GM12878 (cell line): ENCODE measurements at regions not wholly inside any gene's neighbourhood (a gene's known extent, or its start where the extent isn't known, plus 50 kb on each side); places are given as distances from the start of the nearest gene placed in this dataset.

ENCODE experiments used
- BMI1 ChIP-seq: fragments of 450-650 bp; IDR thresholded peaks from 2 replicates; pipeline ENCODE4 v1.6.1; 2016; ENCODE audit warnings: mild to moderate bottlenecking, moderate library complexity, borderline replicate concordance
- CREB1 ChIP-seq: IDR thresholded peaks from 2 replicates; pipeline ENCODE4 v1.6.1; 2012; ENCODE audit warnings: low read depth, mild to moderate bottlenecking, inconsistent platforms
- EZH2 ChIP-seq: IDR thresholded peaks from 2 replicates; pipeline ENCODE4 v1.6.1; 2012; ENCODE audit warnings: low read depth, mild to moderate bottlenecking, control low read depth, inconsistent platforms, low read length, borderline replicate concordance; ENCODE audit not compliant: control insufficient read depth
- GABPA ChIP-seq: IDR thresholded peaks from 2 replicates; pipeline ENCODE4 v1.6.1; 2014; ENCODE audit warnings: antibody characterized with exemption, low read depth, mild to moderate bottlenecking, inconsistent platforms
- HDAC6 ChIP-seq: fragments of 200-600 bp; sonication (generic); IDR thresholded peaks from one replicate; pipeline ENCODE4 v1.8.0; 2017; ENCODE audit warnings: antibody characterized with exemption; ENCODE audit not compliant: unreplicated experiment
- HDGF ChIP-seq: fragments of 450-650 bp; IDR thresholded peaks from 2 replicates; pipeline ENCODE4 v1.6.1; 2016; ENCODE audit warnings: antibody characterized with exemption
- NFIC ChIP-seq: IDR thresholded peaks from 2 replicates; pipeline ENCODE4 v1.6.1; 2012; ENCODE audit warnings: low read depth, mild to moderate bottlenecking, inconsistent platforms, low read length, moderate library complexity
- PML ChIP-seq: IDR thresholded peaks from 2 replicates; pipeline ENCODE4 v1.6.1; 2012; ENCODE audit warnings: low read length, inconsistent platforms
- RFX5 ChIP-seq: IDR thresholded peaks from 2 replicates; pipeline ENCODE4 v1.6.1; 2011; ENCODE audit warnings: low read depth, low read length, improper control_type of control experiment
- YY1 ChIP-seq: IDR thresholded peaks from 2 replicates; pipeline ENCODE4 v1.6.1; 2011; ENCODE audit warnings: low read depth, mild to moderate bottlenecking, low read length
- ZNF274 ChIP-seq: IDR thresholded peaks from one replicate; pipeline ENCODE4 v1.8.0; 2011; ENCODE audit not compliant: insufficient read length, insufficient read depth
- TF ChIP-seq, protein P1 (sequence below), 3 experiments: IDR thresholded peaks in 2 of 3; conservative IDR thresholded peaks in 1 of 3; 2 replicates each; pipeline ENCODE4 v1.5.1; 2011; ENCODE audit warnings: low read depth in 3 of 3, low read length in 3 of 3, mild to moderate bottlenecking in 3 of 3, control low read depth in 2 of 3, moderate library complexity in 2 of 3, inconsistent platforms in 1 of 3, mixed read lengths in 1 of 3; ENCODE audit not compliant: control insufficient read depth in 2 of 3, insufficient read depth in 1 of 3; ENCODE audit errors: extremely low read depth in 1 of 3
- TF ChIP-seq, protein P2 (sequence below): IDR thresholded peaks from 2 replicates; pipeline ENCODE4 v1.6.1; 2012; ENCODE audit warnings: low read depth, low read length, improper control_type of control experiment
- TF ChIP-seq, protein P3 (sequence below): IDR thresholded peaks from 2 replicates; pipeline ENCODE4 v1.6.1; 2012; ENCODE audit warnings: mild to moderate bottlenecking, low read depth, low read length

GRCh38 chr5:19301271-19301670, 686.7 kb downstream of the CDH18 start:
- TF ChIP-seq, protein P1, sequence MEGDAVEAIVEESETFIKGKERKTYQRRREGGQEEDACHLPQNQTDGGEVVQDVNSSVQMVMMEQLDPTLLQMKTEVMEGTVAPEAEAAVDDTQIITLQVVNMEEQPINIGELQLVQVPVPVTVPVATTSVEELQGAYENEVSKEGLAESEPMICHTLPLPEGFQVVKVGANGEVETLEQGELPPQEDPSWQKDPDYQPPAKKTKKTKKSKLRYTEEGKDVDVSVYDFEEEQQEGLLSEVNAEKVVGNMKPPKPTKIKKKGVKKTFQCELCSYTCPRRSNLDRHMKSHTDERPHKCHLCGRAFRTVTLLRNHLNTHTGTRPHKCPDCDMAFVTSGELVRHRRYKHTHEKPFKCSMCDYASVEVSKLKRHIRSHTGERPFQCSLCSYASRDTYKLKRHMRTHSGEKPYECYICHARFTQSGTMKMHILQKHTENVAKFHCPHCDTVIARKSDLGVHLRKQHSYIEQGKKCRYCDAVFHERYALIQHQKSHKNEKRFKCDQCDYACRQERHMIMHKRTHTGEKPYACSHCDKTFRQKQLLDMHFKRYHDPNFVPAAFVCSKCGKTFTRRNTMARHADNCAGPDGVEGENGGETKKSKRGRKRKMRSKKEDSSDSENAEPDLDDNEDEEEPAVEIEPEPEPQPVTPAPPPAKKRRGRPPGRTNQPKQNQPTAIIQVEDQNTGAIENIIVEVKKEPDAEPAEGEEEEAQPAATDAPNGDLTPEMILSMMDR (IDR thresholded peaks at IDR 0.05 in 2 of 3, conservative IDR thresholded peaks at IDR 0.05 in 1 of 3; ENCODE audit: control insufficient read depth in 2 of 3, extremely low read depth in 1 of 3, insufficient read depth in 1 of 3, low read depth in 3 of 3, low read length in 3 of 3): no peak
- TF ChIP-seq, protein P2, sequence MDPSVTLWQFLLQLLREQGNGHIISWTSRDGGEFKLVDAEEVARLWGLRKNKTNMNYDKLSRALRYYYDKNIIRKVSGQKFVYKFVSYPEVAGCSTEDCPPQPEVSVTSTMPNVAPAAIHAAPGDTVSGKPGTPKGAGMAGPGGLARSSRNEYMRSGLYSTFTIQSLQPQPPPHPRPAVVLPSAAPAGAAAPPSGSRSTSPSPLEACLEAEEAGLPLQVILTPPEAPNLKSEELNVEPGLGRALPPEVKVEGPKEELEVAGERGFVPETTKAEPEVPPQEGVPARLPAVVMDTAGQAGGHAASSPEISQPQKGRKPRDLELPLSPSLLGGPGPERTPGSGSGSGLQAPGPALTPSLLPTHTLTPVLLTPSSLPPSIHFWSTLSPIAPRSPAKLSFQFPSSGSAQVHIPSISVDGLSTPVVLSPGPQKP: no peak
- TF ChIP-seq CREB1 (no peak), YY1 (no peak), NFIC (no peak), EZH2 (no peak), BMI1 (no peak), HDAC6 (no peak), RFX5 (no peak), ZNF274 (no peak), PML (no peak), HDGF (no peak), GABPA (no peak)
- TF ChIP-seq, protein P3, sequence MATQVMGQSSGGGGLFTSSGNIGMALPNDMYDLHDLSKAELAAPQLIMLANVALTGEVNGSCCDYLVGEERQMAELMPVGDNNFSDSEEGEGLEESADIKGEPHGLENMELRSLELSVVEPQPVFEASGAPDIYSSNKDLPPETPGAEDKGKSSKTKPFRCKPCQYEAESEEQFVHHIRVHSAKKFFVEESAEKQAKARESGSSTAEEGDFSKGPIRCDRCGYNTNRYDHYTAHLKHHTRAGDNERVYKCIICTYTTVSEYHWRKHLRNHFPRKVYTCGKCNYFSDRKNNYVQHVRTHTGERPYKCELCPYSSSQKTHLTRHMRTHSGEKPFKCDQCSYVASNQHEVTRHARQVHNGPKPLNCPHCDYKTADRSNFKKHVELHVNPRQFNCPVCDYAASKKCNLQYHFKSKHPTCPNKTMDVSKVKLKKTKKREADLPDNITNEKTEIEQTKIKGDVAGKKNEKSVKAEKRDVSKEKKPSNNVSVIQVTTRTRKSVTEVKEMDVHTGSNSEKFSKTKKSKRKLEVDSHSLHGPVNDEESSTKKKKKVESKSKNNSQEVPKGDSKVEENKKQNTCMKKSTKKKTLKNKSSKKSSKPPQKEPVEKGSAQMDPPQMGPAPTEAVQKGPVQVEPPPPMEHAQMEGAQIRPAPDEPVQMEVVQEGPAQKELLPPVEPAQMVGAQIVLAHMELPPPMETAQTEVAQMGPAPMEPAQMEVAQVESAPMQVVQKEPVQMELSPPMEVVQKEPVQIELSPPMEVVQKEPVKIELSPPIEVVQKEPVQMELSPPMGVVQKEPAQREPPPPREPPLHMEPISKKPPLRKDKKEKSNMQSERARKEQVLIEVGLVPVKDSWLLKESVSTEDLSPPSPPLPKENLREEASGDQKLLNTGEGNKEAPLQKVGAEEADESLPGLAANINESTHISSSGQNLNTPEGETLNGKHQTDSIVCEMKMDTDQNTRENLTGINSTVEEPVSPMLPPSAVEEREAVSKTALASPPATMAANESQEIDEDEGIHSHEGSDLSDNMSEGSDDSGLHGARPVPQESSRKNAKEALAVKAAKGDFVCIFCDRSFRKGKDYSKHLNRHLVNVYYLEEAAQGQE: no peak
